Vagina (tissue), 2 donors: ENCODE measurements at regions not wholly inside any gene's neighbourhood (a gene's known extent, or its start where the extent isn't known, plus 50 kb on each side); places are given as distances from the start of the nearest gene placed in this dataset.

Source experiments
- POLR2AphosphoS5 ChIP-seq, 2 donors: sonication (generic); formaldehyde crosslinking; IDR thresholded peaks; one replicate each; pipeline ENCODE4 v1.9.0; 2017; ENCODE audit warnings: antibody characterized with exemption in 2 of 2, mild to moderate bottlenecking in 2 of 2, low read depth in 1 of 2; ENCODE audit not compliant: insufficient read depth in 1 of 2
- TF ChIP-seq, protein P1 (sequence below), 3 experiments: fragments of 450-650 bp in 2 of 3; fragments of 200-600 bp in 1 of 3; sonication (generic) in 1 of 3; IDR thresholded peaks; one replicate each; pipeline ENCODE4 v1.5.1; 2017 to 2019; ENCODE audit warnings: antibody characterized with exemption in 3 of 3, mild to moderate bottlenecking in 2 of 3, moderate library complexity in 2 of 3

DNA sequence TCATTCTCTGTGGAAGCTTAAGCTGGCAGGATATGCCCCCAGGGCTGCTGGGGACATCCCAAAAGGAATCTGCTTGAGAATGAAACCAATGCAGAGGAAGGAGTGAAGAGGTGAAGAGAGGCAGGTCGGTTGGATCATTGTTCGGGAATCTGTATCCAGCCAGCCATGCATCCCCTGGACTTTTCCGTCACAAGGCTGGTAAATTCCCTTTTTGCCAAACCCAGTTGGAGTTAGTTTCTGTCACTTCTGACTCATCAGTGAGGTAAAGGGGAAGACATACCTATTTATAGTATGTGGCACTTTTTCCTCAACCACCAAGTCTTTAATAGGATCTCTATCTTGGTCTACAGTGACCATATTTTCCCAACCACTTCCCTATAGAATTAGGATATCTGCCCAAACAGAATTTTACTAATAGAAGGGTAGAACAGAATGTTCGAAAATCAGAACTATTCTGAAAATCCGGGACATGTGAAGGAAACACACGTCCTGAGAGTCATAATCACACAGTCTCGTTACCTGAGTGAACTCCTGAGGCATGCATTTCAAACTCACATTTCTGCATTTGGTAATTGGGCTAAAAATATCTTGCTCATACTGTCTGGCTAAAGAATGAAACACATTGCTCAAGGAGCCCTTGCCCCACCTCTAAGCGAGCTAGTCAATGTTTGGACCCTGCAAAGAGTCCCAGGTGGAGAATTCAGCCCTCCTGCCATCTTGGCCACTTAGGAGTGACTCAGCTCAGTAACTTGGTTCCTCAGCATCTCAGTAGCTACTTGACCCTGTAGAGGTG, 289.7 kb upstream of the ADAMTS9 start:
- TF ChIP-seq, protein P1, sequence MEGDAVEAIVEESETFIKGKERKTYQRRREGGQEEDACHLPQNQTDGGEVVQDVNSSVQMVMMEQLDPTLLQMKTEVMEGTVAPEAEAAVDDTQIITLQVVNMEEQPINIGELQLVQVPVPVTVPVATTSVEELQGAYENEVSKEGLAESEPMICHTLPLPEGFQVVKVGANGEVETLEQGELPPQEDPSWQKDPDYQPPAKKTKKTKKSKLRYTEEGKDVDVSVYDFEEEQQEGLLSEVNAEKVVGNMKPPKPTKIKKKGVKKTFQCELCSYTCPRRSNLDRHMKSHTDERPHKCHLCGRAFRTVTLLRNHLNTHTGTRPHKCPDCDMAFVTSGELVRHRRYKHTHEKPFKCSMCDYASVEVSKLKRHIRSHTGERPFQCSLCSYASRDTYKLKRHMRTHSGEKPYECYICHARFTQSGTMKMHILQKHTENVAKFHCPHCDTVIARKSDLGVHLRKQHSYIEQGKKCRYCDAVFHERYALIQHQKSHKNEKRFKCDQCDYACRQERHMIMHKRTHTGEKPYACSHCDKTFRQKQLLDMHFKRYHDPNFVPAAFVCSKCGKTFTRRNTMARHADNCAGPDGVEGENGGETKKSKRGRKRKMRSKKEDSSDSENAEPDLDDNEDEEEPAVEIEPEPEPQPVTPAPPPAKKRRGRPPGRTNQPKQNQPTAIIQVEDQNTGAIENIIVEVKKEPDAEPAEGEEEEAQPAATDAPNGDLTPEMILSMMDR (IDR thresholded peaks at IDR 0.05), result no peak
- no peak for TF ChIP-seq POLR2AphosphoS5 (IDR thresholded peaks at IDR 0.05; ENCODE audit: insufficient read depth in 1 of 2, low read depth in 1 of 2)
